Right ventricle myocardium inferior (tissue), 1 donor: ENCODE measurements at regions not wholly inside any gene's neighbourhood (a gene's known extent, or its start where the extent isn't known, plus 50 kb on each side); places are given as distances from the start of the nearest gene placed in this dataset.
"Not testable (repeated sequence)": the region's sequence is repeated elsewhere in the genome, so short reads cannot be mapped to it uniquely, and the experiment has no call there.

ENCODE experiments used
- ATAC-seq: fragments of 200-7000 bp; cut with Tn5 transposase; one replicate; pipeline ENCODE4 v1.9.1; 2020; ENCODE audit warnings: mild to moderate bottlenecking, moderate library complexity
- DNase-seq: peaks from one replicate; pipeline ENCODE4 v3.0.0; 2021; ENCODE audit errors: missing footprints
- intact Hi-C: fragments of 100-400 bp; cut with DNase I; formaldehyde crosslinking; loops from one replicate; pipeline ENCODE4 v1.11.0; 2022
- donor health status: DM: no; HTN: yes; CAD: no; lungs with severe emphysema.

DNA sequence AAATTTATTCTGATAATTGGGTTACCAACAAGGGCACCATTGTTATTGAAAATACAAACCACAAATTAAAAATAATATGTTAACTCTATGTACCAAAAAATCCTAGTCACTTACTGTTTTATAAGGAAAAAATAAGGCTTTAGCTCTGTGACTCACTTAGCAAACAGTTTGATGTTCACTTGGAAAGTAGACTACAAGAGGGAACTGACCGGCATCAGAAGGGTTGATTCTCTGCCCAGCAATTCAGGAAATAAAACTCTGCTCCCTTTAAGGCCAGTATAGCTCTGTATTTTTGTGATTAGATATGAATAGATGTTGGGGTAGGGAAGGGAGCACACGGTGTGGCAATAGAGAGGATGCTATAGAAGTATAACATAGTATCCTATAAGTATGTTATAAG lies 671.3 kb downstream of the LRRC70 start:
- intact Hi-C loops = no loop called here
- DNase-seq = no peak
- ATAC-seq = no peak

DNA sequence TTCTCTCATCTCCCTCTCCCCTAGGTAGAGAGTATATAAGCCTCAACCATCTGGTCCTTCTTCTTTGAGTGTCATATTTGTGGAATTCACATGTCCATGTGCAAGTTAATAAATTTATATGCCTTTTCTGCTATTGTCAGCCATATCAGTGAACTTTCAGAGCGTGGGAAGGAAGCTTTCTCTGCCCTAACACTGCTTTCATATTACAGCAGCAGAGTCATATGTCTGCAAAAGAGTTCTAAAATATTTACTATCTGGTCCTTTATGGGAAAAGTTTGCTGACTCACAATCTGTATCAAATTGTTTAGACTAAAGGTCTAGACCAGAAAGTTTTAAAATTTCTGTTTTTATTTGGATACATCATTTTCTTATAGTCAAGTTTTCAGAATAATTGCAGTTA lies 669.0 kb downstream of the LRRC70 start:
- DNase-seq (no peak), ATAC-seq (no peak)
- intact Hi-C loops = no loop called here

DNA sequence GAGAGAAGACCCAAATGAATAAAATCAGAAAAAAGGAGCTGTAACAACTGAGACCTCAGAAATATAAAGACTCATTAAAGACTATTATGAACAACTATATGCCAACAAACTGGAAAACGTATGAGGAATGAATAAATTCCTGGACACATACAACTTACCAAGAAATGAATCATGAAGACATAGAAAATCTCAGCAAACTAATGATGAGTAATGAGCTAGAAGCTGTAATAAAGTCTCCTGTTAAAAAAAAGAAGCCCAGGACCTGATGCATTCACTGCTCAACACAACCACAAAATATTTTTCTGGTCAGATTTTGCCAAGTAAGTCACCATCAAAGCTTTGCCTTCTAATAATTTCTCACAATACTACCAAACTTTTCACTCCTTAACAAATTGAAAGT lies 666.7 kb downstream of the LRRC70 start:
- intact Hi-C loops = no loop called here
- no peak for DNase-seq
- no peak for ATAC-seq

DNA sequence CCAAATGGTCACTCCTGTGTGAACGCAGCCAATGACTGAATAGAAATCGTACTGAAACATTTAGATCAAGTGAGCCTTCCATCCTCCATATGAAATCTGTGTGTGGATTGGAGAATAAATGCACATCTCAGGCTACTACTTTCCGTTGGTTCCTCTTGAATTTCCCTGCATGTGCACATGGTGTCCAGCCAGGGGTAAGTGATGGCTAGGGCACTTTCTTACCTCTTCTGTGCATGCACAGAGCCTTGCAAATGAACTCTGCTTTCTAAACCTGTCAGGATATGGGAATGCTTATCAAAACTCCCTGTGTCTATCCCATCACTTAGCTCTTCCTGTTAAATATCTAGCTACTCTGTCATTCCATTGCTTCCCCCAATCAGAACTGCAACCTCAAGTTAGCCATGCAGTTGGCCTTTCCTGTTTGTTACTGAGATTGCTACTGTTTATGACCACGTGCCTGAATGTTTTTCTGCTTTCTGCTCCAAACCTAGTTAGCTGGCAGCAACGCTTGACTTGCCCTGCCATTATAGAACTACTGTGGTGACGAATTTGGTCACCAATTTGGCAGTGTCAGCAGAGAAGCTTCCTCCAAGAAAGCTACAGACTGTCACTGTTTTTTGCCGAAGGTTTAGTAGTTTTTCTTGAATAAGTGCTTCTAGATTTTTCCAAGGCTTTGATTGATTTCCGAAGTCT lies 661.6 kb downstream of the LRRC70 start:
- ATAC-seq = no peak
- intact Hi-C loops = no loop called here
- DNase-seq = no peak

DNA sequence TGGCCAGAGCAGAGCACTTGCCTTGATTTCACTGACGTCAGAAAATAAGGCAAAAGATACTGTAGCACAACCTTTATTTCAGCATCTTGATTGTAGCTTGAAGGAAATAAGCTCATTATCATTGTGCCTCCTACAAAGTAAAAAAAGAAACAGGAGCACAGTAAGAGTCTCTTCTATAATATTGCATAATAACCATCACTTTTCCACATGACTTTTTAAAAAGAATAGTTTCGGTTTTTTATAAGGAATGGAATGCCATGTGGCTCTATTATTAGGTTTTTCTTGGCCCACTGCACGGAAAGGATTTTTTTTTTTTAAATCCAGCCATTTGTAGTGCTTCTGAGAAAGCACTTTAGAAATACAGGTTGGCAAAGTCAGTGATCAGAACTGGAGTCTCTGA lies 655.3 kb downstream of the LRRC70 start:
- ATAC-seq = no peak
- no peak for DNase-seq

DNA sequence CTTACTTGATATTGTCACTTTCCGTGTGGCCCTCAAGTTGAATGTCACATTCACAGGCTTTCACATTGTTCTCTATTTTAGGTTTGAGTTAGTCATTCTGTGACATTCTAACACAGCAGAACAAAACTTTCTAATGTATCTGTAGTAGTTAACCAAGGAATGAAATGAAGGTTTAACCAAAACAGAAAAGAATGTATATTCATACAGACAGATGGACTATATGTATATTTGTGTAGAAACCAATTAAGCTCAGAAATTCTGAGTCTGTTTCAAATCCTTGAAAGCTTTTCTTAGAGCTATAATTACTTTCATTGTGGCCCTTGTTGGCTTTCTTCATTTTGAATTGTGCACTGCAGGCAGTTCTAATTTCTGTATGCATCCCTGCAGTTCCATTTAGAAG lies 654.7 kb downstream of the LRRC70 start:
- DNase-seq = no peak
- no peak for ATAC-seq
- intact Hi-C loops = no loop called here

More for the DNA sequence above, 655.3 kb downstream of the LRRC70 start:
- intact Hi-C loops = no loop called here

DNA sequence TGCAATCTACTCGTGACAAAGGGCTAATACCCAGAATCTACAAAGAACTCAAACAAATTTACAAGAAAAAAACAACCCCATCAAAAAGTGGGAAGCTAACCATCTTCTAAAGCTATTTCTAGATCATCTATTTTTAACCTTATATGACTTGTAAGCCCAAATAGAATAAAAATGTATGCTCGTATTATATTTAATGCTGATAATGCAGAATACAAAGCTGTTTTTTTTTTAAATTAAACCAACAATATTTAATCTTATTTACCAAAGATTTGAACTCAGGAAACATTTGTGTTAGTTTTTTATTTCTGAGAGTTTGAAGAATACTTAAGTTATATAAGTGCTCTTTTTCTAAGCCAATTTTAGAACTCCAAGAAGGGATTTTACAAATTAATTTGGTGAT lies 652.1 kb downstream of the LRRC70 start:
- no peak for DNase-seq
- no peak for ATAC-seq
- intact Hi-C loops = no loop called here

DNA sequence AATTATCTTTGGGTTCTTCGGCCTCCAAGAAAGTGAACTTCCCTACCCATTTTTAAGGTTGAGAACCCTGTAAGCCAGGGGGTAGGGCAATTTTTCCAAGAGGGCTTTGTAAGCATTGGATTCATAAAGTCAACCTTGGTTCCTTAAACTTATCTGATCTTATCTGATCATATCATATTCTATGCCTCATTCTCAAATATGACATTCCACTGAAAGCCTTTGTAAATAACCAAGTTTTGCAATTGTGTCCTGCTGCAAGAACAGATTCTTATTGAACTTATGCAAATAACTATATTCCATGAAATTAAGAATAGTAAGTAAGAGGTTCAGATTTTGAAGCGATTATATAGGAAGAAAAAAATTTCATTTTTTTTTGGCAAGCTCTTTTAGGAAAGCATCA lies 649.5 kb downstream of the LRRC70 start:
- no peak for DNase-seq
- intact Hi-C loops = no loop called here
- ATAC-seq = no peak

DNA sequence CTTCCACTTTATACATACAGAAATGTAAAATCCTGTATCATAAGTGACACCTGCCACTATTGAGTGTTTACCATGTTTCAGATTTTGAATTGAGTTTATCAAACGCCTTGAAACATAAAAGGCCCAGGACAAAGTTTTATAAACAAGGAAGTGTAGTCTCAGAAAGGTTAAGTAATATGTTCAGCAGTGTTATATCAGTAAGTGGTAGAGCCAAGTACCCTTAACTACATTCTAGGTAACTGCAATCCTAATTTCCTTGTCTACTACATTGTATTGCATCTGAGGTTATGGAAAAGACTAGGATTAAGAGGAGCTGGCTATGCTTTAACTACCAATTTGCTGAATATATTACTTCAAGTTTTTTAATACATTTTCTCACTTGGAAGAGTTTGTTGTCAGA lies 641.6 kb downstream of the LRRC70 start:
- DNase-seq = no peak
- no peak for ATAC-seq
- intact Hi-C loops = no loop called here

DNA sequence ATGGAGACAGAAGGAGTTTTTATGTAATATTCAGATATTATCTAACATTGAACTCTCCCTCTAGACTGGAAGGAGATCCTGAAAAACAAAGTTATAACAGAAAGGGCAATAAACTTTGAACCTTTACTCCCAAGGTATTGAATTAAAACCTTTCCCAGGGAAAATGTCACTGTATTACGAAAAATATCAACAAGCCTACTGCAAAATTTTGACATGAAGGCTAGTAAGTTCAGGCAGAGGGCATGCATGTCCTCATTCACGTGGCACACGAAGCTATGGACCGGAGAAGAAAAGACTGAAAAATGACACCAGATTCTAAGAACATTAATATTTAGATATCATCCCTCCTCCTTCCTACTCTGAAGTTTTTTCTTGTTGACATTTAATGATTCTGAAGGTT lies 638.8 kb downstream of the LRRC70 start:
- no peak for ATAC-seq
- DNase-seq = no peak
- intact Hi-C loops = no loop called here

DNA sequence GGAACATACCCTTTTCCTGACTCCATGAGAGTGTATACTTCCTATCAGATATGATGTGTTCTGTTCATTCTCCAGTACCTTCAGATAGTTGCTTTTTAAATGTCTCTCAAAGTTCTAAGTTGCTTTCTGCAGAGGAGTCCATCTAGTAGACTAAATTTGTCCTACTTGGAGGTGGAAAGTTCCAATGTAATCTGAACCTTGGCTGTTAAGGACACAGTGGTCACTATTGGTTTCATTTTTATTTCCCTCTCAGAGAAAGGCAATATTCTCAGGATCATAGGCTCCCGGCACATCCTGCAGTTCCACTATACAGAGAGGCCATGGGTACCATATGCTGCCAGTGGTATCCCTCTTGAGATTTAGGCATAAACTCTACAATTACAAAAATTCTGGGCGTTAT lies 634.6 kb downstream of the LRRC70 start:
- ATAC-seq = no peak
- intact Hi-C loops = no loop called here
- no peak for DNase-seq

DNA sequence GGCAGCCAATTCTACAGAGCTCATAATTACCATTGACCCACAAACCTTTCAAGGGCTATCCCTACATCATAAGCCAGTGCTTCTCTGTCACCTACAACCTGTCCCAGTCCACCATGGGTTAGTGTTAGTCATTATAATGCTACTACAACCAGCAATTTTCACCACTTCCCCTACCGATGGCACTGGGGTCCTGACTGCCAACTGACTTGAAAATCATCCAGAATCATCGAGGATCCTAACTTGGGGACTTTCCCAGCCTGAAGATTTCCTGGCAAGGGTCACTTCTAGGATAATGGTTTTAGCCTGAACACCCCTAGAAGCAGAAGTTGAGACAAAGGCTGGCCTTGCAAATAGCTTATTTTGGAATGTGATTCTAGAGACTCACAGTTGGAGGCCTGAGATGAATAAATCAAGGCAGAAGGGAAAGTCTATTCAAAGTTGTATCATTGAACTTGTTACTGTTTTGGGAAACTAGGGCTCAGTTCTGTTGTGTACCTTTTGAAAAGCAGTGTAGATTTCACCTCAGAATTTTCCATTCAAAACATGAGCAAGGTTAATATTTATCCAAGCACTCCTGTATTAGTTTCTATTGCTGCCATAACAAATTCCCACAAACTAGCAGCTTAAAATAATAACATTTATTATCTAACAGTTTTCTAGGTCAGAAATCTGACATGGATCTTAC lies 633.0 kb downstream of the LRRC70 start:
- ATAC-seq = no peak
- intact Hi-C loops = no loop called here
- no peak for DNase-seq

DNA sequence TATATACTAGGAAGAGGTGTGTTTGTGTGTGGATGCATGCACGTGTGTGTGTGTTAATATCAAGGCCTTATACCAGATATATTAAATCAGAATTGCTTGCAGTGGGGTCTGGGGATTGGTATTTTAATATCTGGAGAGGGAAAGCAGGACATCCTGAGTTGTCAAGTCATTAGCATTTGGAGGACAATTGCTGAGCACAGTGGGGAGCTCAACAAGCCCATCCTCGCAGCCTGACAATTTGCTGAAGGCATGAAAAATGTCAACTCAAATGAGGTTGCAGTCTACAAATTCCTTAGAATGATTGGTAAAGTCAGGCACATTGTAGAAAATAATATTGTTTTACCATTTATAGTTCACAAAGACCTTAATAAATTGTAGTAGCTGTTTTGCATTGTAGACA lies 627.4 kb downstream of the LRRC70 start:
- DNase-seq (no peak), ATAC-seq (no peak)
- intact Hi-C loops = no loop called here

DNA sequence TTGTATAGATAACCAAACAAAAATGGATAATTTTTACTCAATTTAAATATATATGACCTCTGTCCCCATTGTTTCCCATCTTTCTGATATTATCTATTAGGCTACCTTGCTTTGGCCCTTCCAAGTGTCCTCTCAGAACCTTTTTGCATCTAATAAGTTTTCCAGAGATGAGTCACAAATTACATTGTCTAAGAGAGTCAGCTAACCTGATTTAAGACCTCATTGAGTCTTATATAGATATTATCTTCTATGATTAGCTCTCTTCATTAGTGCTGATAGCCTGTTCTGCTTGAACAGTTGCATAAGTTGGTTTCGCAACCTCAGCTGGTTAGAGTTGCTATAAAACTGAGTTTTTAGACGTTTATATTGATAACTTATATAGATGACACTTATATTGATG lies 623.1 kb downstream of the LRRC70 start:
- intact Hi-C loops = no loop called here
- no peak for DNase-seq
- ATAC-seq = no peak

DNA sequence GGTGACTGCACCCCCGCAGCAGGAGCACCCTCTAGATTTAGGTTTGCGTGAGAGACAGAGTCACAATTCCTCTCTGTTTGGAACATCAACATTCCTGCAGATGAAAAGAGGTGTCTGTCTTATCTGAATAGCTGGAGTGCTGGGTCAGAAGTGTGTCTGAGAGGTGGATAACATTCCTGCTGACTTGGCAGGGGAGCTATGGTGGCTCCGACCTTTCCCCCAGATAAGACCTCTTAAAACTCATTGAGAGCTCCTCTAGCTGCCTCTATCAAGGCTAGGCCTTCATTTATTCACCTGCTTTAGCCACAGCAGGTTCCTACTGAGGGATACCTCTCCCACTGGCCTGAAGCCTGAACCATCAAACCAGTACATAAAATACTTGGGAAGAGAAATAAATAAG lies 615.5 kb downstream of the LRRC70 start:
- intact Hi-C loops = no loop called here
- DNase-seq (no peak), ATAC-seq (no peak)

DNA sequence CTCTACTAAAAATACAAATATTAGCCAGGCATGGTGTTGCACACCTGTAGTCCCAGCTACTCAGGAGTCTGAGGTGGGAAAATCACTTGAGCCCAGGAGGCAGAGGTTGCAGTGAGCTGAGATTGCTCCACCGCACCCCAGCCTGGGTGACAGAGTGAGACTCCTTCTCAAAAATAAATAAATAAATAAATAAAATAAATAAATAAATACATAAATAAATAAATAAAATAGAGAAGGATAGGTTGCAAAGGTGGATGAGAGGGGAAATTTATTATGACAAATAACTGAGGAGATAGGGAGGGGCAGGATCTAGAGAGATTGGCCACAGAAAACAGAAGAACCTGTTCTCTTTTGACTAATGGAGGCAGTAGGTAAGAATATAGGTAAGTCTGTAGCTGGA lies 601.6 kb downstream of the LRRC70 start:
- ATAC-seq, intact Hi-C loops: not testable (repeated sequence)

DNA sequence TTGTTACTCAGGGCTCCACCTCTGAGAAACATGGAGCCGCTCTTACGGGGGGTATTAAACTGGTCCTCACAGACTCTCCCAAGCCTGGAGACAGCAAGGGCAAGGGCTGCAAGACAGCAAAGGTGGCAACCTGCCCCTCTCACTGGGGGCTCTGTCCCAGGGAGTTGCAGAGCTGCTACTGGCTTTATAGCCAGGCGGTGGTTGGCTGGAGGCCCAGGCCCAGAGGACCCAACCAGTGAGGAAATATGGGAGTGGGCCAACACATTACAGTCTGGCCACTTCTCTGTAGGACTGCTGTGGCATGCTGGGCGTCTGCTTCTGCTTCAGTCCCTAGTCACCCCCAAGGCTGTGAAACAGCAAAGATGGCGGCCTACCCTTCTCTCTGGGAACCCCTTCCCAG lies 597.2 kb downstream of the LRRC70 start:
- no peak for DNase-seq
- intact Hi-C loops = no loop called here
- ATAC-seq = no peak

More for the DNA sequence above, 601.6 kb downstream of the LRRC70 start:
- DNase-seq = not testable (repeated sequence)

DNA sequence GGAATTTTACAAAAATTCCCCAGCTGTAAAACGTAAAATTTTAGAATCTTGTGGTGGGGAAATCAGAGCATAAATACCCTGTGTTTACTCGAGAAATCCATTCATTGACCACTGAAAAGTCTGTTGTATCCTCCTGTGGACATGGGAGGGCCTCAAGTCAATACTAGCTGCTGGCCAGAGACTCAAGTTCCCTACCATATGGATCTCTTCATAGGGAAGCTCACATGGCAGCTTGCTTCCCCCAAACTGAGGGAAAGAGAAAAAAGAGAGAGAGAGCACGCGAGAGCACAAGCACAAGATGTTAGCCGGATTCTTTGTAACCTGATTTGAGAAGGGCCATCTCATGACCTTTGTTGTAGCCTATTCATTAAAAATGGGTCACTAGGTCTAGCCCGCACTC lies 591.9 kb downstream of the LRRC70 start:
- no peak for ATAC-seq
- intact Hi-C loops = no loop called here
- DNase-seq = no peak

DNA sequence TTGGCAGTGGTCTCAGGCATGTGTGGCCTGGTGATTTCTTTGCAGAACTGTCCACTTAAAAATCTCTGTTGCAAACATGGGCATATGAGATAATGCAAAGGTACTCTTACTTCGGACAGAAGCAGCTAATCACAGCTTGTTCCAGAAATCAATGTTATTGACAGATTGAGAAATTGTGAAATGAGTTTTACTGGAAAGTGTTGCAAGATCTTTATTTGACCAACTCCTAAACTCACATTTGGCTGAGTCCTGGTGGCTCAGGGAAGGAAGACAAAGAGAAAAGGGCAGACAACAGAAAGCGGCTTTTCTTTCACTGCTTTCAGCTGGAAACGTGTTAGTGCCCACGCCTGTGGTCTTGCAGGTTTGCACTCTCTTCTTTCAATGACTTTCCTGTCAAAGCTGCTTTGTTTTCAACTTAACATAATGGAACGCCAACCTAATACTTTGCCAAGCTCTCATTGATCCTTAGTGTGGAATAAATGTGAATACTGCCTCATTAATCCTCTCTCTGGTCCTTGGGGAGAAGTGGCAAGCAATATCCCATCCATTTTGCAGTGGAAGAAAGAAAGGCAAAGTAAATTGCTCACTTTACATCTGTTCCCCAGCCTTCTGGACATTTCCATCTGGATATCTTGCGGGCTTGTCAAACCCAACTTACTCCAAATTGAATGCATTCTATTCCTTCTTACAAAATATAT lies 586.4 kb downstream of the LRRC70 start:
- no peak for ATAC-seq
- intact Hi-C loops = no loop called here
- no peak for DNase-seq

DNA sequence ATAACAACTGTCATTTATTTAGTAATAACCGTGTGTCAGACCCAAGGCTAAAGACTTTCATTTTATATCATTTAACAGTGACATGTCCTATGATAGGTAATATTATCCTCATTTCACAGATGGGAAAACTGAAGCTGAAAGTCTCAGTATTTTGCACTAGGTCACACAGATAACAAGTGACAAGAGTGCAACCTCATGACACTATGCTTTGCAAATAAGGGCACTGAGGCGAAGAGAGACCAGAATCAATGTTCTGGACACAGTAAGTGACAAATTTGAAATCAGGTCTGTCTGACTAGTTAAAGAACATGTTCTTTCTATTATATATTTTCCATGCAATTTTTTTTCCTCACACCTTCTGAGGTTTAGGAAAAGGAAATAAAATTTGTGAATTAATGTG lies 585.7 kb downstream of the LRRC70 start:
- ATAC-seq (no peak), DNase-seq (no peak)
- intact Hi-C loops = no loop called here
